ENCODE measurements at regions not wholly inside any gene's neighbourhood (a gene's known extent, or its start where the extent isn't known, plus 50 kb on each side); places are given as distances from the start of the nearest gene placed in this dataset.

- Mint-ChIP-seq H3K4me1 (no peaks in the 10 kb centered on the region), H3K36me3 (ENCODE audit: insufficient read depth in 1 of 3, low read depth in 3 of 3) (peaks cover 3 to 5% (median 3%) of the 10 kb centered on the region in 3 experiments; a peak in 6 of 7 replicates), H3K27ac (no peak overlapping the region), H3K4me3 (no peak overlapping the region), H3K9me3 (peaks cover 4 to 9% of the 10 kb centered on the region in 2 experiments), H3K27me3 (ENCODE audit: low read depth) (no peaks in the 10 kb centered on the region)
- no peak overlapping the region for H4K8ac ChIP-seq (replicated peaks; ENCODE audit: insufficient read length, low read depth, low read length)
- H3K9me3 ChIP-seq (ENCODE audit: control insufficient read depth, low read depth, low read length), result no peaks in the 10 kb centered on the region
- no peak overlapping the region for H2BK20ac ChIP-seq (ENCODE audit: low read depth, low read length, poor library complexity, severe bottlenecking)
- no peaks in the 10 kb centered on the region for H3K4me1 ChIP-seq (ENCODE audit: insufficient read depth, low read length)
- H2BK120ac ChIP-seq (ENCODE audit: low read depth, low read length, poor library complexity, severe bottlenecking), result no peak overlapping the region
- no peaks in the 10 kb centered on the region for H3K79me1 ChIP-seq (ENCODE audit: insufficient read depth, low read depth, low read length, poor library complexity, severe bottlenecking)
- no peak overlapping the region for H2BK5ac ChIP-seq (ENCODE audit: insufficient read length, low read length)
- no peak overlapping the region for H3T11ph ChIP-seq (ENCODE audit: low read length)
- H2AFZ ChIP-seq (ENCODE audit: low read length), result no peak overlapping the region
- DNase-seq, result no peak
- no peak overlapping the region for H2BK12ac ChIP-seq (ENCODE audit: insufficient read length, low read depth, low read length)
- no peaks in the 10 kb centered on the region for H3K23me2 ChIP-seq (ENCODE audit: insufficient read length, low read depth, low read length, poor library complexity, severe bottlenecking)
- H3K23ac ChIP-seq (ENCODE audit: insufficient read length, low read depth, low read length), result no peak overlapping the region
- H3K56ac ChIP-seq (ENCODE audit: insufficient read length, low read depth, low read length), result no peak overlapping the region
- TF ChIP-seq, protein P1, sequence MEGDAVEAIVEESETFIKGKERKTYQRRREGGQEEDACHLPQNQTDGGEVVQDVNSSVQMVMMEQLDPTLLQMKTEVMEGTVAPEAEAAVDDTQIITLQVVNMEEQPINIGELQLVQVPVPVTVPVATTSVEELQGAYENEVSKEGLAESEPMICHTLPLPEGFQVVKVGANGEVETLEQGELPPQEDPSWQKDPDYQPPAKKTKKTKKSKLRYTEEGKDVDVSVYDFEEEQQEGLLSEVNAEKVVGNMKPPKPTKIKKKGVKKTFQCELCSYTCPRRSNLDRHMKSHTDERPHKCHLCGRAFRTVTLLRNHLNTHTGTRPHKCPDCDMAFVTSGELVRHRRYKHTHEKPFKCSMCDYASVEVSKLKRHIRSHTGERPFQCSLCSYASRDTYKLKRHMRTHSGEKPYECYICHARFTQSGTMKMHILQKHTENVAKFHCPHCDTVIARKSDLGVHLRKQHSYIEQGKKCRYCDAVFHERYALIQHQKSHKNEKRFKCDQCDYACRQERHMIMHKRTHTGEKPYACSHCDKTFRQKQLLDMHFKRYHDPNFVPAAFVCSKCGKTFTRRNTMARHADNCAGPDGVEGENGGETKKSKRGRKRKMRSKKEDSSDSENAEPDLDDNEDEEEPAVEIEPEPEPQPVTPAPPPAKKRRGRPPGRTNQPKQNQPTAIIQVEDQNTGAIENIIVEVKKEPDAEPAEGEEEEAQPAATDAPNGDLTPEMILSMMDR (conservative IDR thresholded peaks at IDR 0.05), result no peak
- no peak overlapping the region for H4K91ac ChIP-seq (ENCODE audit: insufficient read length, low read depth, low read length)
- H3K14ac ChIP-seq (ENCODE audit: insufficient read depth, low read length), result no peak overlapping the region
- no peak overlapping the region for H3K27ac ChIP-seq (ENCODE audit: insufficient read length, low read depth, low read length)
- no peak overlapping the region for H3K18ac ChIP-seq (ENCODE audit: insufficient read length, low read depth, low read length)
- no peak overlapping the region for H3K4ac ChIP-seq (ENCODE audit: low read depth, low read length)
- no peaks in the 10 kb centered on the region for H3K27me3 ChIP-seq (ENCODE audit: insufficient read depth, low read length)
- H3K79me2 ChIP-seq (ENCODE audit: insufficient read depth, low read length), result no peaks in the 10 kb centered on the region
- no peak overlapping the region for H3K9ac ChIP-seq (ENCODE audit: extremely low read depth, insufficient read length, low read length)
- no peaks in the 10 kb centered on the region for H4K20me1 ChIP-seq (ENCODE audit: control insufficient read depth, insufficient read depth, insufficient read length)
- H3K4me2 ChIP-seq (ENCODE audit: insufficient read depth, insufficient read length, low read length), result no peak overlapping the region
- no peak overlapping the region for H2AK5ac ChIP-seq (ENCODE audit: insufficient read length, low read length)
- H4K5ac ChIP-seq (ENCODE audit: insufficient read length, low read depth, low read length), result no peak overlapping the region
- H2BK15ac ChIP-seq (ENCODE audit: low read depth, low read length), result no peak overlapping the region
Measured at GRCh38 chr5:106474066-106474465, 1196.7 kb downstream of the EFNA5 start.
